ENCODE measurements at regions not wholly inside any gene's neighbourhood (a gene's known extent, or its start where the extent isn't known, plus 50 kb on each side); places are given as distances from the start of the nearest gene placed in this dataset.

DNA sequence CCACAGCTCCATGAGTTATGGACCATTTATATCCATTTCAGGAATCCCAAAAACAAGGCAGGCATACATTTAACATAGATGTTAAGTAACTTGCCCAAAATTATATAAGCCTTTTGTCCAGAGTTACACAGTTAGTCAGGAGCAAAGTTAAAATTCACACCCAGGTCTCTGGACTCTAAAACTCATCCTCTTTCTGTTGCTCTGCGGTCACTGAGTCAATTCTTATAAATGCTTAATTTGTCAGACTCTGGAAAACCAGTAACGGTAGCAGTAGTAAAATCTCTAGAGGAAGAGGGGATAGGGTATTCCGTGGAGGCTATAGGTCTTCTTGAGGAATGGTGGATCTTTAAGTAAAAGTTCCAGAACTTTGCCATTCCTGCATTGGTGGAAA, 223.6 kb upstream of the JUN start:
- Histone ChIP-seq H3K27me3 (ENCODE audit: insufficient read depth, poor library complexity, severe bottlenecking) (no peaks in the 10 kb centered on the region), H3K4me3 (replicated peaks; ENCODE audit: insufficient read depth, low read length) (no peak overlapping the region), H3K27ac (replicated peaks) (no peak overlapping the region)
- TF ChIP-seq SPI1 (IDR thresholded peaks at IDR 0.05; ENCODE audit: borderline replicate concordance, low read depth) (no peak), POLR2AphosphoS5 (IDR thresholded peaks at IDR 0.05; ENCODE audit: low read depth) (no peak), GABPA (IDR thresholded peaks at IDR 0.05; ENCODE audit: low read depth) (no peak)
- TF ChIP-seq, protein P1, sequence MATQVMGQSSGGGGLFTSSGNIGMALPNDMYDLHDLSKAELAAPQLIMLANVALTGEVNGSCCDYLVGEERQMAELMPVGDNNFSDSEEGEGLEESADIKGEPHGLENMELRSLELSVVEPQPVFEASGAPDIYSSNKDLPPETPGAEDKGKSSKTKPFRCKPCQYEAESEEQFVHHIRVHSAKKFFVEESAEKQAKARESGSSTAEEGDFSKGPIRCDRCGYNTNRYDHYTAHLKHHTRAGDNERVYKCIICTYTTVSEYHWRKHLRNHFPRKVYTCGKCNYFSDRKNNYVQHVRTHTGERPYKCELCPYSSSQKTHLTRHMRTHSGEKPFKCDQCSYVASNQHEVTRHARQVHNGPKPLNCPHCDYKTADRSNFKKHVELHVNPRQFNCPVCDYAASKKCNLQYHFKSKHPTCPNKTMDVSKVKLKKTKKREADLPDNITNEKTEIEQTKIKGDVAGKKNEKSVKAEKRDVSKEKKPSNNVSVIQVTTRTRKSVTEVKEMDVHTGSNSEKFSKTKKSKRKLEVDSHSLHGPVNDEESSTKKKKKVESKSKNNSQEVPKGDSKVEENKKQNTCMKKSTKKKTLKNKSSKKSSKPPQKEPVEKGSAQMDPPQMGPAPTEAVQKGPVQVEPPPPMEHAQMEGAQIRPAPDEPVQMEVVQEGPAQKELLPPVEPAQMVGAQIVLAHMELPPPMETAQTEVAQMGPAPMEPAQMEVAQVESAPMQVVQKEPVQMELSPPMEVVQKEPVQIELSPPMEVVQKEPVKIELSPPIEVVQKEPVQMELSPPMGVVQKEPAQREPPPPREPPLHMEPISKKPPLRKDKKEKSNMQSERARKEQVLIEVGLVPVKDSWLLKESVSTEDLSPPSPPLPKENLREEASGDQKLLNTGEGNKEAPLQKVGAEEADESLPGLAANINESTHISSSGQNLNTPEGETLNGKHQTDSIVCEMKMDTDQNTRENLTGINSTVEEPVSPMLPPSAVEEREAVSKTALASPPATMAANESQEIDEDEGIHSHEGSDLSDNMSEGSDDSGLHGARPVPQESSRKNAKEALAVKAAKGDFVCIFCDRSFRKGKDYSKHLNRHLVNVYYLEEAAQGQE (IDR thresholded peaks at IDR 0.05; ENCODE audit: insufficient replicate concordance, low read depth), result no peak
- TF ChIP-seq, protein P2, sequence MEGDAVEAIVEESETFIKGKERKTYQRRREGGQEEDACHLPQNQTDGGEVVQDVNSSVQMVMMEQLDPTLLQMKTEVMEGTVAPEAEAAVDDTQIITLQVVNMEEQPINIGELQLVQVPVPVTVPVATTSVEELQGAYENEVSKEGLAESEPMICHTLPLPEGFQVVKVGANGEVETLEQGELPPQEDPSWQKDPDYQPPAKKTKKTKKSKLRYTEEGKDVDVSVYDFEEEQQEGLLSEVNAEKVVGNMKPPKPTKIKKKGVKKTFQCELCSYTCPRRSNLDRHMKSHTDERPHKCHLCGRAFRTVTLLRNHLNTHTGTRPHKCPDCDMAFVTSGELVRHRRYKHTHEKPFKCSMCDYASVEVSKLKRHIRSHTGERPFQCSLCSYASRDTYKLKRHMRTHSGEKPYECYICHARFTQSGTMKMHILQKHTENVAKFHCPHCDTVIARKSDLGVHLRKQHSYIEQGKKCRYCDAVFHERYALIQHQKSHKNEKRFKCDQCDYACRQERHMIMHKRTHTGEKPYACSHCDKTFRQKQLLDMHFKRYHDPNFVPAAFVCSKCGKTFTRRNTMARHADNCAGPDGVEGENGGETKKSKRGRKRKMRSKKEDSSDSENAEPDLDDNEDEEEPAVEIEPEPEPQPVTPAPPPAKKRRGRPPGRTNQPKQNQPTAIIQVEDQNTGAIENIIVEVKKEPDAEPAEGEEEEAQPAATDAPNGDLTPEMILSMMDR (IDR thresholded peaks at IDR 0.05; ENCODE audit: insufficient read depth, low read length), result no peak
- no peak for DNase-seq (ENCODE audit: low read depth in 1 of 2, low spot score in 1 of 2)

DNA sequence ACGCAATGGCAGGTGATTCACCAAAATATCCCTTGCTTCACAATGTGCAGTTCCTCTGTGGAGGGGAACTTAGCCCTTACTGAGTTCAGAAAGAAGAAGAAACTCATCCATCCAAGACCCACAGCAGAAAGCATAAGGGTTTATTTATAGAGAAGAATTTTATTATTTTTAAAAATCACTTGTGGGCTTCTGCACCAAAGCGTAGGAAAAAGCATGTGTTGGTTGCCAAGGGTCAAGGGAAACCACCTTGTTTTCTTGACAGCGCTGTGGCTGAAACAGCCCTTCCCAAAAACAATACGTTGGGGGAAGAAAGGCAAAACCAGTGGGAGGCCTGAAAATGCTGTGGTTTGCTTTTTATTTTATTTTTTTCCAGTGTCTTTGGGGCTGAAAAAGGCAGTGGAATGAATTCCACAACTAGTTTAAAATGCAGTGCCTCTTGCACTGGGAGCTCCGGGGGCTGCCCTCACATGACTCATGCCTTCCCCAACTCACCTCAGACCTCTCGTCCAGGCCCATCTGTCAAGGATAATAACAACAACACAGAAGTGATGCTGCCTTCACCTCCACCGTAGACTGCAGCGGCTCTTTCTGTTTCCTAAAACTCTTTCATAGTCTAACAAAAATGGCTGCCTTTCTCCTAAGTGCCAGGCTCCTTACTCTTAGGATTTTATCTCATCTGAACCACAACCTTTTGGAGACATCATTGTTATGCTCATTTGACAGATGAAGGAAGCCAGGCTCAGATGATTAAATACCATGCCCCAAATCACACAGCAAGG, 224.2 kb upstream of the JUN start:
- DNase-seq (ENCODE audit: low read depth in 1 of 2, low spot score in 1 of 2), result no peak
- TF ChIP-seq GABPA (IDR thresholded peaks at IDR 0.05; ENCODE audit: low read depth) (no peak), SPI1 (IDR thresholded peaks at IDR 0.05; ENCODE audit: borderline replicate concordance, low read depth) (no peak)
- TF ChIP-seq, protein P2 (IDR thresholded peaks at IDR 0.05; ENCODE audit: insufficient read depth, low read length), result no peak
- Histone ChIP-seq H3K4me3 (replicated peaks; ENCODE audit: insufficient read depth, low read length) (no peak overlapping the region), H3K27me3 (ENCODE audit: insufficient read depth, poor library complexity, severe bottlenecking) (no peaks in the 10 kb centered on the region), H3K27ac (replicated peaks) (no peak overlapping the region)

DNA sequence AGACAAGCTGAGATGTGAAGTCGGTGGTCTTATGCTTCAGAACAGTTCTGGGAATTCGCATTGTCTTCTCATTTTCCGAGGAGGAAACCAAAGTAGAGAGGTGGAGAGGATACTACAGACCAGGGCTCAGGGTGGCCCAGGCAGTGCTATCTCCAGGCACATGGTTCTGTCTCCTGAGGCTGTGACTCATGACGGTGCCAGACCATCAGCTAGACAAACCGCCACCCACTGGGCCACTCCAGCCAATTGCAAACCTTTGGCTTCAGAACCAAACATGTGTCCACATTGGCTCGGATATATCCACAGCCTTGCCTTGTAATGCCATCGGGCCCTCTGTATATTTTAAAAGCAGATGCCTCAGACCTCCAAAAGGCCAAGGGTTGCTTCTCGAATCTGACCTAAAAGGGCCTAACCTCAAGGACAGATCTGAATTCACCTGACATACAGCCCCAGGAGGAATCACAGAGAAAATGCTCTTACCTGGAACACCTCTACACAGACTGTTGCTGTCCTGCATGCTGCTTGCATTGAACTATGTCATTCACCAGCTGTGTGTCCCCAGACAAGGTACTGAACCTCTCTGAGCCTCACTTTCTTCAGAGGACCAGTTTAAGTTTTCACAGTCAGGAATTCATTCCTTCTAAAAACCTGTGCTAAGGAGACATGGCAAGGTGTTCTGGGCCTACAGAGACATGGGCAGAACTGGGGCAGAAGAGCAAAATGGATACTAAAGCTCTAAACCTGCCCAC, 224.9 kb upstream of the JUN start:
- TF ChIP-seq POLR2AphosphoS5 (IDR thresholded peaks at IDR 0.05; ENCODE audit: low read depth), result no peak
- TF ChIP-seq, protein P1 (IDR thresholded peaks at IDR 0.05; ENCODE audit: insufficient replicate concordance, low read depth), result no peak
- TF ChIP-seq GABPA (IDR thresholded peaks at IDR 0.05; ENCODE audit: low read depth), result no peak
- TF ChIP-seq, protein P2 (IDR thresholded peaks at IDR 0.05; ENCODE audit: insufficient read depth, low read length), result no peak
- TF ChIP-seq SPI1 (IDR thresholded peaks at IDR 0.05; ENCODE audit: borderline replicate concordance, low read depth), result no peak
- Histone ChIP-seq H3K4me3 (replicated peaks; ENCODE audit: insufficient read depth, low read length) (no peak overlapping the region), H3K27ac (replicated peaks) (no peak overlapping the region), H3K27me3 (ENCODE audit: insufficient read depth, poor library complexity, severe bottlenecking) (no peaks in the 10 kb centered on the region)
- DNase-seq (ENCODE audit: low read depth in 1 of 2, low spot score in 1 of 2), result no peak

Data from HL-60 (cell line).